Hepatocyte (in vitro differentiated cells): ENCODE measurements at regions not wholly inside any gene's neighbourhood (a gene's known extent, or its start where the extent isn't known, plus 50 kb on each side); places are given as distances from the start of the nearest gene placed in this dataset.

Experiments used
- CTCF ChIP-seq: fragments of 200-600 bp; sonication (generic); IDR thresholded peaks from 2 replicates; pipeline ENCODE4 v1.5.1; 2016; ENCODE audit warnings: antibody characterized with exemption, mild to moderate bottlenecking; ENCODE audit not compliant: poor library complexity
- EZH2 ChIP-seq: fragments of 200-600 bp; sonication (generic); IDR thresholded peaks from 2 replicates; pipeline ENCODE4 v1.6.1; 2016; ENCODE audit warnings: antibody characterized with exemption, mild to moderate bottlenecking, borderline replicate concordance

- TF ChIP-seq CTCF (no peak), EZH2 (no peak)
These were observed 448.9 kb downstream of the UQCRFS1 start for GRCh38 chr19:28764066-28764465.
